GM21723 (cell line): ENCODE measurements at regions not wholly inside any gene's neighbourhood (a gene's known extent, or its start where the extent isn't known, plus 50 kb on each side); places are given as distances from the start of the nearest gene placed in this dataset.

Experiments
- ATAC-seq: cut with Tn5 transposase; IDR thresholded peaks from one replicate; pipeline ENCODE4 v1.9.1; 2021; ENCODE audit warnings: mild to moderate bottlenecking, moderate library complexity; ENCODE audit not compliant: unreplicated experiment

- no peak for ATAC-seq
These were observed 527.4 kb downstream of the HACE1 start for GRCh38 chr6:104332364-104332763.

- peak; percentile 53 for ATAC-seq
These were observed 533.3 kb downstream of the HACE1 start for GRCh38 chr6:104326173-104327001.

- ATAC-seq = no peak
These were observed 534.2 kb downstream of the HACE1 start for GRCh38 chr6:104325341-104326172.

GRCh38 chr6:104324301-104324700 lies 535.4 kb downstream of the HACE1 start:
- ATAC-seq = no peak

GRCh38 chr6:104322841-104323240 lies 536.9 kb downstream of the HACE1 start:
- no peak for ATAC-seq

- ATAC-seq = no peak
These were observed 538.4 kb downstream of the HACE1 start for GRCh38 chr6:104321301-104321700.

GRCh38 chr6:104320896-104321295 lies 538.8 kb downstream of the HACE1 start:
- ATAC-seq = no peak

GRCh38 chr6:104312851-104313250 lies 546.9 kb downstream of the HACE1 start:
- no peak for ATAC-seq

GRCh38 chr6:104306211-104306610 lies 553.5 kb downstream of the HACE1 start:
- no peak for ATAC-seq

- no peak for ATAC-seq
These were observed 554.5 kb downstream of the HACE1 start for GRCh38 chr6:104305206-104305605.

- no peak for ATAC-seq
These were observed 557.8 kb downstream of the HACE1 start for GRCh38 chr6:104301951-104302350.

- no peak for ATAC-seq
These were observed 573.1 kb downstream of the HACE1 start for GRCh38 chr6:104286641-104287040.

GRCh38 chr6:104284872-104285271 lies 574.8 kb downstream of the HACE1 start:
- no peak for ATAC-seq

GRCh38 chr6:104282581-104282980 lies 577.1 kb downstream of the HACE1 start:
- ATAC-seq = no peak

- ATAC-seq = no peak
These were observed 578.3 kb downstream of the HACE1 start for GRCh38 chr6:104281370-104281769.

- ATAC-seq = no peak
These were observed 591.3 kb downstream of the HACE1 start for GRCh38 chr6:104268389-104268788.

- ATAC-seq = no peak
These were observed 592.8 kb downstream of the HACE1 start for GRCh38 chr6:104266922-104267321.

GRCh38 chr6:104256646-104257045 lies 603.1 kb downstream of the HACE1 start:
- no peak for ATAC-seq

GRCh38 chr6:104253236-104253635 lies 606.5 kb downstream of the HACE1 start:
- ATAC-seq = no peak

- no peak for ATAC-seq
These were observed 607.4 kb downstream of the HACE1 start for GRCh38 chr6:104252276-104252675.

- ATAC-seq = no peak
These were observed 608.1 kb downstream of the HACE1 start for GRCh38 chr6:104251651-104252050.

GRCh38 chr6:104240865-104241264 lies 618.9 kb downstream of the HACE1 start:
- no peak for ATAC-seq
